HL-60 (cell line): ENCODE measurements at regions not wholly inside any gene's neighbourhood (a gene's known extent, or its start where the extent isn't known, plus 50 kb on each side); places are given as distances from the start of the nearest gene placed in this dataset.

Experiments used
- DNase-seq, 2 experiments: peaks; one replicate each; pipeline ENCODE4 v3.0.0-alpha.2; 2010 to 2020; ENCODE audit warnings: low read depth in 1 of 2, low spot score in 1 of 2
- H3K27ac ChIP-seq: fragments of 250-450 bp; sonication (Bioruptor Pico); replicated peaks from 2 replicates; pipeline ENCODE4 v1.5.1; 2020; ENCODE audit warnings: mild to moderate bottlenecking, moderate library complexity
- H3K27me3 ChIP-seq: fragments of 250-450 bp; sonication (Bioruptor Pico); 2 replicates; pipeline ENCODE4 v1.5.1; 2021; ENCODE audit warnings: mild to moderate bottlenecking, moderate library complexity; ENCODE audit not compliant: insufficient read depth, poor library complexity, severe bottlenecking
- H3K4me3 ChIP-seq: replicated peaks from 2 replicates; pipeline ENCODE4 v1.5.1; 2011; ENCODE audit warnings: mild to moderate bottlenecking, control low read depth, low read length; ENCODE audit not compliant: insufficient read depth
- CTCF ChIP-seq: IDR thresholded peaks from one replicate; pipeline ENCODE4 v1.5.1; 2011; ENCODE audit warnings: low read length, control low read depth, inconsistent platforms; ENCODE audit not compliant: insufficient read depth
- GABPA ChIP-seq: IDR thresholded peaks from 2 replicates; pipeline ENCODE4 v1.6.1; 2012; ENCODE audit warnings: low read depth
- POLR2AphosphoS5 ChIP-seq: IDR thresholded peaks from 2 replicates; pipeline ENCODE4 v1.6.1; 2012; ENCODE audit warnings: low read depth
- SPI1 ChIP-seq: IDR thresholded peaks from 2 replicates; pipeline ENCODE4 v1.6.1; 2012; ENCODE audit warnings: low read depth, mild to moderate bottlenecking, borderline replicate concordance
- TF ChIP-seq, protein P1 (sequence below): IDR thresholded peaks from 2 replicates; pipeline ENCODE4 v1.6.1; 2012; ENCODE audit warnings: low read depth; ENCODE audit not compliant: insufficient replicate concordance

DNA sequence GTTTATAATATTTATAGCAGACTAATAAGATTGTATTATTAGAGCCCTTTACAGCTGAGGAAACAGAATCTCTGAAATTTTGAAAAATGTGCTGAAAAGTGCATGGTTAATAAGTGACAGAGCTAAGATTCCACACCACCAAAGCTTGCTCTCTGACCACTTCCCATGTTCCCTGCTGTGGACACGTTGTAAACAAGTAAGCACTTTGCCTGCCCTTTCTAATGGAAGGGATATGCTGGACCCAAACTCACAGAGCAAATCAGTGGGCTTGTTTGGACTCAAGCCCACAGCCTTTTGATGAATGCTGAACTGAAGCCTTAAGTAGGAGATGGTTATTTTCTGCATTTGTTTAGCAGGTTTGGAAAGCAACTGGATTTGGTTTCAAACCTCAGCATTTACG, 214.0 kb upstream of the TMEM72 start:
- no peak overlapping the region for H3K4me3 ChIP-seq
- H3K27ac ChIP-seq: no peak overlapping the region
- no peak for TF ChIP-seq GABPA
- H3K27me3 ChIP-seq: no peaks in the 10 kb centered on the region
- DNase-seq: no peak

- Histone ChIP-seq H3K27ac (no peak overlapping the region), H3K27me3 (no peaks in the 10 kb centered on the region), H3K4me3 (no peak overlapping the region)
- no peak for DNase-seq
- TF ChIP-seq POLR2AphosphoS5: no peak
- no peak for TF ChIP-seq CTCF
- TF ChIP-seq SPI1: no peak
- TF ChIP-seq GABPA: no peak
- TF ChIP-seq, protein P1, sequence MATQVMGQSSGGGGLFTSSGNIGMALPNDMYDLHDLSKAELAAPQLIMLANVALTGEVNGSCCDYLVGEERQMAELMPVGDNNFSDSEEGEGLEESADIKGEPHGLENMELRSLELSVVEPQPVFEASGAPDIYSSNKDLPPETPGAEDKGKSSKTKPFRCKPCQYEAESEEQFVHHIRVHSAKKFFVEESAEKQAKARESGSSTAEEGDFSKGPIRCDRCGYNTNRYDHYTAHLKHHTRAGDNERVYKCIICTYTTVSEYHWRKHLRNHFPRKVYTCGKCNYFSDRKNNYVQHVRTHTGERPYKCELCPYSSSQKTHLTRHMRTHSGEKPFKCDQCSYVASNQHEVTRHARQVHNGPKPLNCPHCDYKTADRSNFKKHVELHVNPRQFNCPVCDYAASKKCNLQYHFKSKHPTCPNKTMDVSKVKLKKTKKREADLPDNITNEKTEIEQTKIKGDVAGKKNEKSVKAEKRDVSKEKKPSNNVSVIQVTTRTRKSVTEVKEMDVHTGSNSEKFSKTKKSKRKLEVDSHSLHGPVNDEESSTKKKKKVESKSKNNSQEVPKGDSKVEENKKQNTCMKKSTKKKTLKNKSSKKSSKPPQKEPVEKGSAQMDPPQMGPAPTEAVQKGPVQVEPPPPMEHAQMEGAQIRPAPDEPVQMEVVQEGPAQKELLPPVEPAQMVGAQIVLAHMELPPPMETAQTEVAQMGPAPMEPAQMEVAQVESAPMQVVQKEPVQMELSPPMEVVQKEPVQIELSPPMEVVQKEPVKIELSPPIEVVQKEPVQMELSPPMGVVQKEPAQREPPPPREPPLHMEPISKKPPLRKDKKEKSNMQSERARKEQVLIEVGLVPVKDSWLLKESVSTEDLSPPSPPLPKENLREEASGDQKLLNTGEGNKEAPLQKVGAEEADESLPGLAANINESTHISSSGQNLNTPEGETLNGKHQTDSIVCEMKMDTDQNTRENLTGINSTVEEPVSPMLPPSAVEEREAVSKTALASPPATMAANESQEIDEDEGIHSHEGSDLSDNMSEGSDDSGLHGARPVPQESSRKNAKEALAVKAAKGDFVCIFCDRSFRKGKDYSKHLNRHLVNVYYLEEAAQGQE: no peak
These were observed 208.6 kb upstream of the TMEM72 start for GRCh38 chr10:44702531-44702930.

GRCh38 chr10:44703241-44704155, 207.6 kb upstream of the TMEM72 start:
- no peak for DNase-seq
- Histone ChIP-seq H3K27ac (no peak overlapping the region), H3K4me3 (no peak overlapping the region), H3K27me3 (no peaks in the 10 kb centered on the region)
- TF ChIP-seq, protein P1: no peak
- no peak for TF ChIP-seq GABPA
- no peak for TF ChIP-seq POLR2AphosphoS5
- TF ChIP-seq CTCF: no peak
- TF ChIP-seq SPI1: no peak

DNA sequence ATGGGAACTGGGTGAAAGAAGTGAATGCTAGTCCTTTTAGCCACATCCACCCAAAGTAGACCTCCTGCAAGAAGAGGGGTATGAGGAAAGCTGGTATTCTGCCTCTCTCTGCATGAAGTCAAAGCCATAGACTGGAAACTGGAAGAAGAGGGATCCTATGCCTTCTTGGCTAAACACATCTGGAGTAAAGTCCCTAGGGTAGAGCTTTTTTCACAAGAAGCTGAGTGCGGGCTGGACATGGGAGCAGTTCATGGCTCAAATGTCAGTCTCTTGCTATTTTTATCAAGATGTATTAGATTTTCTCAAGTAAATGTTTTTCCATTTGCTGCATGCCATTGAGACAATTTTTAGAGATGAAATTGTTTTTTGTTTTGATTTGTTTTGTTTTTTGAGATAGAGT, 206.5 kb upstream of the TMEM72 start:
- no peak for DNase-seq
- Histone ChIP-seq H3K4me3 (no peak overlapping the region), H3K27me3 (no peaks in the 10 kb centered on the region), H3K27ac (no peak overlapping the region)
- TF ChIP-seq CTCF (no peak), POLR2AphosphoS5 (no peak), GABPA (no peak), SPI1 (no peak)
- TF ChIP-seq, protein P1: no peak
